LNCaP clone FGC (cell line): ENCODE measurements at regions not wholly inside any gene's neighbourhood (a gene's known extent, or its start where the extent isn't known, plus 50 kb on each side); places are given as distances from the start of the nearest gene placed in this dataset.

ENCODE experiments used
- DNase-seq: peaks from one replicate; pipeline ENCODE4 v3.0.0-alpha.2; 2011; ENCODE audit warnings: low read depth
- H3K4me3 ChIP-seq: 2 replicates; pipeline ENCODE4 v1.5.1; 2011; ENCODE audit warnings: mild to moderate bottlenecking, low read depth, low read length, control low read depth
- CTCF ChIP-seq: IDR thresholded peaks from 2 replicates; pipeline ENCODE4 v1.5.1; 2012; ENCODE audit warnings: mild to moderate bottlenecking; ENCODE audit not compliant: control insufficient read depth, insufficient read depth; ENCODE audit errors: extremely low read depth

- no peak for TF ChIP-seq CTCF
- H3K4me3 ChIP-seq: no peak overlapping the region
- DNase-seq: no peak
Measured at GRCh38 chr6:105567140-105567539, 164.3 kb upstream of the PREP start.

DNA sequence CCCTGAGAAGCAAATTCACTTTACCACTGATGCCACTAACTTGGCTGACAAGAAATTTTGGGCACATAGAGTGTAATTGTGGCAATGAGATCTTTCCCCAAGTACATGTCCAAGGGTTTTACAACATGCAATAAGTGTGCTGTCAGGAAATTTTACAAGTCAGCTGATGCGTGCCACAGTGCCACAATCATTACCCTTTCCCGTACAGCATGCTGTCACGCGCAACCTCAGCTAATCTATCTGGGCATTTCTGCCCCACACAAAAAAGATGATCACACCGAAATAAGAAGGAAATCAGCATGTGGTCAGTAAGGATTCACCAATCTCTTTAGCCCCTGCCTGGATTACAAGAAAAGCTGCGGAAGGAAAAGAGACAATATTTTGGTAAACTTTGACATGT lies 163.6 kb upstream of the PREP start:
- no peak for DNase-seq
- TF ChIP-seq CTCF: no peak
- no peak overlapping the region for H3K4me3 ChIP-seq

DNA sequence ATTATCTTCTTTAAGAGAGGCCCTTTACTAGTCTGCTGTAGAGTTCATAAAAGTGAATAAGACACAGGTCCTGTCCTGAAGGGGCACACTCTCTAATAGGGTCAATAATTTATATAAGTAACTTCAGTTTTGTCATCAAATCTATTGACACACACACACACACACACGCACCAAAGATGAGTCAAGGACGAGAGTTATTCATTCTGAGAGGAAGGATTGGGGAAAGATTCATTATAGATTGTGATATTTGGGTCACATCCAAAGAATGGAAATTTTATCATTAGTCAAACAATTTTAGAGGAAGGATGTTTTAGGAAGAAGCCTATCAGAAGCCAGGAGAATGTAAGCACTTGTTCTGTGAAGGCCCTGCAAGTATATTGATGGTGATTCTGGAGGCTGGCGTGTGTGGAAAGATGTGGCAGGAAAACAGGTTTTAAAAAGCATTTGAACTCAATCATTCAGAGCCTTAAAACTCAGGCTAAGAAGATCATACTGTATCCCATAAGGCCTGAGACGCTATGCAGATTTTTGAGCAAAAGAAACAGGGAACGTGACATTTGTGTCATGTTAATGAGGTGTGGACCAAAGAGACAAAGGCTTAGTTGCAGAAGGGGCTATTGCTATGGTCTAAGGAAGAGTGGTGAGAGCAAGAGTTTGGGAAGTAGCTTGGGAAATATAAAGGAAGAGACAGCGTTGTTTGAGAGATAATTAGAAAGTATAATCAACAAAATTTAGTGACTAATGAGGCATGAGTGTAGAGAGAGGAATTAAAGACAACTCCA lies 161.4 kb upstream of the PREP start:
- H3K4me3 ChIP-seq: no peak overlapping the region
- no peak for DNase-seq
- TF ChIP-seq CTCF: no peak

- H3K4me3 ChIP-seq: no peak overlapping the region
- TF ChIP-seq CTCF: no peak
- DNase-seq: no peak
Measured at GRCh38 chr6:105562027-105562426, 159.1 kb upstream of the PREP start.

DNA sequence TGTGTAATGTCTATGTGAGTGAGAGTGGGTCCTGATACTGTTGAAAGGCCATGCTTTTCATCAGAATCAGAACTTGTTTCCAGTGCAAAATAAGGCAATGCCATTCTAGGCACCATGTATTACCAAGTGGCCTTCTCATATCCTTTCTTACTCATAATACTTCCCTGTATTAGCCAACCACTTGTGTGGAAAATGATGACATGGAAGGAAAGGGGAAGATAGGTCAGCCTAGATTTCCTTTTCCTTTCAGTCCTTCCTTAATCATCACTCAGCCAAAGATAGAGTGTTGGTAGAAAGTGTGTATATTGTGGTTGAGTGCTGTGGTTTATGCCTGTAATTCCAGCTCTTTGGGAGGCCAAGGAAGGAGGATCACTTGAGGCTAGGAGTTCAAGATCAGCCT lies 158.6 kb upstream of the PREP start:
- no peak for TF ChIP-seq CTCF
- no peak overlapping the region for H3K4me3 ChIP-seq
- no peak for DNase-seq

- no peak for DNase-seq
- no peak for TF ChIP-seq CTCF
- H3K4me3 ChIP-seq: no peak overlapping the region
Measured at GRCh38 chr6:105560611-105561066, 157.8 kb upstream of the PREP start.

GRCh38 chr6:105557291-105557690 lies 154.4 kb upstream of the PREP start:
- no peak for DNase-seq
- TF ChIP-seq CTCF: no peak
- H3K4me3 ChIP-seq: no peak overlapping the region
